BLaER1 (cell line): ENCODE measurements at regions not wholly inside any gene's neighbourhood (a gene's known extent, or its start where the extent isn't known, plus 50 kb on each side); places are given as distances from the start of the nearest gene placed in this dataset.
"Not testable (repeated sequence)": the region's sequence is repeated elsewhere in the genome, so short reads cannot be mapped to it uniquely, and the experiment has no call there.

Experiments
- H3K27ac ChIP-seq: shearing (Covaris generic); formaldehyde crosslinking; 2 replicates; pipeline ENCODE4 v1.8.1; 2022
- H3K27me3 ChIP-seq: shearing (Covaris generic); formaldehyde crosslinking; 2 replicates; pipeline ENCODE4 v1.8.1; 2022
- H3K36me3 ChIP-seq: shearing (Covaris generic); formaldehyde crosslinking; 2 replicates; pipeline ENCODE4 v1.8.1; 2022
- H3K4me1 ChIP-seq: shearing (Covaris generic); formaldehyde crosslinking; 2 replicates; pipeline ENCODE4 v1.8.1; 2022
- H3K4me2 ChIP-seq: shearing (Covaris generic); formaldehyde crosslinking; 2 replicates; pipeline ENCODE4 v1.8.1; 2022
- H3K4me3 ChIP-seq: shearing (Covaris generic); formaldehyde crosslinking; 2 replicates; pipeline ENCODE4 v1.8.1; 2022
- H3K9ac ChIP-seq: shearing (Covaris generic); formaldehyde crosslinking; 2 replicates; pipeline ENCODE4 v1.8.1; 2022
- H3K9me3 ChIP-seq: shearing (Covaris generic); formaldehyde crosslinking; 2 replicates; pipeline ENCODE4 v1.8.1; 2022
- H4K20me1 ChIP-seq: shearing (Covaris generic); formaldehyde crosslinking; 2 replicates; pipeline ENCODE4 v1.8.1; 2022
- Cebpa-rat ChIP-seq: shearing (Covaris generic); IDR thresholded peaks from 2 replicates; pipeline ENCODE4 v1.8.1; 2022

DNA sequence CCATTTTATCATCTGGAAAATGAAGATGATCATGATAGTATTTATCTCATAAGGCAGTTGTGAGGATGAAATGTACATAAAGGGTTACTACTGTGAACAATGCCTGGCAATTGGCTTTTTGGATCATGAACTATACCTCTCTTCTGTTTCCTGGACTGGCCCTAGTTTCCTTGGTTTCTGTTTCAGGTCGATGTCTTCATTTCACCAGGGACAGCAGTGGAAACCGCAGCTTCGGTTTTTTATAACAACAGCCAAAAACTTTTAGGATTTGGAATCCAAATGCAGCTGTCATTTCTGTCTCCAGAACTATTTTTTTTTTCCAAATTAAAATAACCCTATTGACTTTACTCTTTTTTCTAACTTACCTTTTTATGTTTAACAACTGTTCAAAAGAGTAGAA, 425.1 kb downstream of the RND3 start:
- Histone ChIP-seq H3K27ac (no peak overlapping the region), H3K36me3 (no peaks in the 10 kb centered on the region), H3K9me3 (no peaks in the 10 kb centered on the region), H3K27me3 (no peaks in the 10 kb centered on the region), H3K4me1 (peaks cover 14% of the 10 kb centered on the region), H3K4me3 (no peak overlapping the region), H3K4me2 (peak overlapping the region; percentile 41), H4K20me1 (no peaks in the 10 kb centered on the region), H3K9ac (no peak overlapping the region)
- no peak for TF ChIP-seq Cebpa-rat

- Histone ChIP-seq H3K27me3 (no peaks in the 10 kb centered on the region), H3K4me1 (peaks cover 14% of the 10 kb centered on the region), H3K27ac (no peak overlapping the region), H4K20me1 (no peaks in the 10 kb centered on the region), H3K9me3 (no peaks in the 10 kb centered on the region), H3K4me3 (no peak overlapping the region), H3K36me3 (no peaks in the 10 kb centered on the region), H3K4me2 (no peak overlapping the region), H3K9ac (no peak overlapping the region)
- no peak for TF ChIP-seq Cebpa-rat
Observed at GRCh38 chr2:150060341-150060740, 427.1 kb downstream of the RND3 start.

DNA sequence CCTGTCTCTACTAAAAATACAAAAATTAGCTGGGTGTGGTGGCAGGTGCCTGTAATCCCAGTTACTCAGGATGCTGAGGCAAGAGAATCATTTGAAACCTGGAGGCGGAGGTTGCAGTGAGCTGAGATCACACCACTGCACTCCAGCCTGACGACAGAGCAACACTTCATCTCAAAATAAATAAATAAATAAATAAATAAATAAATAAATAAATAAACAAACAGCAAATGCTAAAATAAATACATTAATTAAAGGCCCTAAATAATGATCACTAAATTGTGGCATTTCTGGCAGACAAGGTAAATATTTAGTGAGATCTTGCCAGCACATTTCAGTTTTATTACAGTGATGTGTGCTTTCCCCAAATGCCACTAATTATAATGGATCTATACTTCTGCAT, 427.8 kb downstream of the RND3 start:
- not testable (repeated sequence) for H3K9ac ChIP-seq, H4K20me1 ChIP-seq, H3K4me2 ChIP-seq, H3K36me3 ChIP-seq, H3K4me3 ChIP-seq, H3K27ac ChIP-seq, H3K9me3 ChIP-seq, H3K27me3 ChIP-seq
- H3K4me1 ChIP-seq = peaks cover 14% of the 10 kb centered on the region

DNA sequence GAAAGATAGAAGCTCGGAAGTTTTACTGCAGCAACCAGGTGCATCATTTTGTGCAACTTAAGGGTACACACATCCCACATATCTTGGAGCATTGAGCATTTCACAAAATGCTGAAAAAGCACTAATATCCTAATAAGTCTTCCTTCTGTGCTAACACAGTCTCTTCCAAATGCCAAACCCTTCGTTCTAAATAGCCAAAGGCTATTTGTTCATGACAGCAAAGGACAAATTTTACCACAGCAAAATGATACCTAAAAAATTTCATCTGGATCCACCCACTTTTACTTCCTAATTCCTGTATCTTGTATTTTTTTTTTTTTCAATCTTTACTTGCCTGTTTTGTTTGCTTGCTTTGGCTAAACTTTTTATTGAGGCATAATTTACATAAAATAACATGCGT, 435.0 kb downstream of the RND3 start:
- no peak for TF ChIP-seq Cebpa-rat
- Histone ChIP-seq H3K27me3 (no peaks in the 10 kb centered on the region), H3K4me3 (no peak overlapping the region), H4K20me1 (no peaks in the 10 kb centered on the region), H3K36me3 (no peaks in the 10 kb centered on the region), H3K4me2 (no peak overlapping the region), H3K27ac (no peak overlapping the region), H3K9ac (no peak overlapping the region), H3K4me1 (no peaks in the 10 kb centered on the region), H3K9me3 (no peaks in the 10 kb centered on the region)

DNA sequence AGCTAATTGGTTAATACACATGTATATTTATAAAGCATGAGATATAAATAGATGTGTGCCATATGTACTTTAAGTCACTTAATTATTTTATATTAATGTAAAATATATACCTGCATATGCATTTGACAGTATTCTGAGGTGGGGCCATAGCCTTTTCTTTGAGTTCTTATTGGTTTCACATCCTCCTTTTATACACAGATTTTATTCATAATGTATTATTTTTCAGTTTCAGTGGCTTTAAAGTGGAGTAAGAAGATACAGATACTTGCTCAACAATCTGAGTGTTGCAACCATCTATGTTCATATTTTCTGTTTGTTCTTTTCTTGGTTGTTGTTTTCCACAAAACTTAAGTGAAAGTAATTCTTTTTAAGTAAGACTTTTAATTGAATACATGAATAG, 436.5 kb downstream of the RND3 start:
- H3K4me3 ChIP-seq = no peak overlapping the region
- no peak overlapping the region for H3K4me2 ChIP-seq
- H3K4me1 ChIP-seq = no peaks in the 10 kb centered on the region
- H3K27ac ChIP-seq = no peak overlapping the region
- no peaks in the 10 kb centered on the region for H3K36me3 ChIP-seq
- H3K9ac ChIP-seq = no peak overlapping the region
- no peaks in the 10 kb centered on the region for H4K20me1 ChIP-seq
- no peaks in the 10 kb centered on the region for H3K9me3 ChIP-seq
- H3K27me3 ChIP-seq = no peaks in the 10 kb centered on the region
- TF ChIP-seq Cebpa-rat = no peak

- H3K4me1 ChIP-seq = no peaks in the 10 kb centered on the region
Observed at GRCh38 chr2:150050036-150050435, 437.4 kb downstream of the RND3 start.

DNA sequence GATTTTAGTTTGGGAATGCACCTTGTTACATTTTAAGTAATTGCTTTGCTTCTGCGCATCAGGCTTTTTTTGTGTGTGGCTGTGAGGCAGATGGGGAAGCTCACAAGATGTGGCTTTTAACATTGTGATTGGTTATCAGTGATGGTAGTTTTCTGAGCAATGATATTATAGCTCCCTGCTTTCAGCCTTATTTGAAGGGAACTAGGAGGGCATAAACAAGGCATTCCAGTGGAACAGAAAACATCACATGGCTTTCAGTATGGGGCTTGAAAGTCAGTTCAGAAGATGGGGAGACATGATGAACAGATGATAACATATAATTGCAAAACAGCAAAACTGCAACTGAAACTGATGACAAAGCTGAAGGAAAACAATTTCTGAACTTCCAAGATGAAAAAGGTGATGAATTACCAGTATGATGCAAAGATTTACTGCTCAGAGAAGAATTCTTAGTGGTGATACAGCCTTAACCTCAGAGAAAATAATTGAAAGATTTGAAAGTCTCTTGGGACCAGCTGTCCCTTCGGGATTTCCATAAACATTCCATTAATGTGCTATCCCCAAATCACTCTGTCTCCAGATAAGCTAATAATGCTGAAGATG, 439.7 kb downstream of the RND3 start:
- no peak for TF ChIP-seq Cebpa-rat
- Histone ChIP-seq H3K27ac (no peak overlapping the region), H3K4me2 (no peak overlapping the region), H3K9me3 (no peaks in the 10 kb centered on the region), H4K20me1 (no peaks in the 10 kb centered on the region), H3K27me3 (no peaks in the 10 kb centered on the region), H3K4me3 (no peak overlapping the region), H3K36me3 (no peaks in the 10 kb centered on the region), H3K4me1 (no peaks in the 10 kb centered on the region), H3K9ac (no peak overlapping the region)

More at GRCh38 chr2:150050036-150050435, 437.4 kb downstream of the RND3 start:
- H3K4me3 ChIP-seq = no peak overlapping the region
- no peaks in the 10 kb centered on the region for H3K9me3 ChIP-seq
- H3K4me2 ChIP-seq = no peak overlapping the region
- no peak overlapping the region for H3K27ac ChIP-seq
- no peaks in the 10 kb centered on the region for H3K27me3 ChIP-seq
- no peak for TF ChIP-seq Cebpa-rat
- H4K20me1 ChIP-seq = no peaks in the 10 kb centered on the region
- no peak overlapping the region for H3K9ac ChIP-seq
- no peaks in the 10 kb centered on the region for H3K36me3 ChIP-seq

GRCh38 chr2:150046810-150047209, 440.7 kb downstream of the RND3 start:
- no peak for TF ChIP-seq Cebpa-rat
- Histone ChIP-seq H3K36me3 (no peaks in the 10 kb centered on the region), H3K9me3 (no peaks in the 10 kb centered on the region), H4K20me1 (no peaks in the 10 kb centered on the region), H3K27me3 (no peaks in the 10 kb centered on the region), H3K4me3 (no peak overlapping the region), H3K27ac (no peak overlapping the region), H3K9ac (no peak overlapping the region), H3K4me2 (no peak overlapping the region), H3K4me1 (no peaks in the 10 kb centered on the region)

GRCh38 chr2:150046211-150046610, 441.3 kb downstream of the RND3 start:
- no peak overlapping the region for H3K27ac ChIP-seq
- no peaks in the 10 kb centered on the region for H3K9me3 ChIP-seq
- H3K9ac ChIP-seq = no peak overlapping the region
- no peaks in the 10 kb centered on the region for H4K20me1 ChIP-seq
- no peaks in the 10 kb centered on the region for H3K4me1 ChIP-seq
- no peak overlapping the region for H3K4me2 ChIP-seq
- H3K27me3 ChIP-seq = no peaks in the 10 kb centered on the region
- TF ChIP-seq Cebpa-rat = no peak
- no peak overlapping the region for H3K4me3 ChIP-seq
- no peaks in the 10 kb centered on the region for H3K36me3 ChIP-seq

GRCh38 chr2:150045601-150046000, 441.9 kb downstream of the RND3 start:
- TF ChIP-seq Cebpa-rat = no peak
- Histone ChIP-seq H3K9me3 (no peaks in the 10 kb centered on the region), H4K20me1 (no peaks in the 10 kb centered on the region), H3K4me2 (no peak overlapping the region), H3K4me1 (no peaks in the 10 kb centered on the region), H3K9ac (no peak overlapping the region), H3K36me3 (no peaks in the 10 kb centered on the region), H3K27me3 (no peaks in the 10 kb centered on the region), H3K27ac (no peak overlapping the region), H3K4me3 (no peak overlapping the region)

GRCh38 chr2:150043172-150043500, 444.3 kb downstream of the RND3 start:
- Histone ChIP-seq H3K27ac (no peak overlapping the region), H3K9me3 (no peaks in the 10 kb centered on the region), H3K36me3 (no peaks in the 10 kb centered on the region), H3K27me3 (no peaks in the 10 kb centered on the region), H3K9ac (no peak overlapping the region), H3K4me2 (no peak overlapping the region), H4K20me1 (no peaks in the 10 kb centered on the region), H3K4me3 (no peak overlapping the region), H3K4me1 (no peaks in the 10 kb centered on the region)
- TF ChIP-seq Cebpa-rat = no peak
